GM23338 (cell line): ENCODE measurements at regions not wholly inside any gene's neighbourhood (a gene's known extent, or its start where the extent isn't known, plus 50 kb on each side); places are given as distances from the start of the nearest gene placed in this dataset.

ENCODE experiments used
- ATAC-seq: fragments of 200-7000 bp; cut with Tn5 transposase; 3 replicates; pipeline ENCODE4 v1.9.1; 2020
- DNase-seq: peaks from one replicate; pipeline ENCODE4 v3.0.0-alpha.2; 2015; ENCODE audit warnings: low spot score
- H2AFZ ChIP-seq: fragments of 200-600 bp; sonication (generic); 2 replicates; pipeline ENCODE4 v1.8.0; 2016; ENCODE audit warnings: antibody characterized with exemption, mild to moderate bottlenecking, moderate library complexity
- H3F3A ChIP-seq: fragments of 200-600 bp; sonication (generic); replicated peaks from 2 replicates; pipeline ENCODE4 v1.8.0; 2017; ENCODE audit warnings: antibody characterized with exemption, mixed run types, low read depth
- H3K27ac ChIP-seq: fragments of 200-600 bp; sonication (generic); 2 replicates; pipeline ENCODE4 v1.6.1; 2016; ENCODE audit warnings: low read depth
- H3K27me3 ChIP-seq: fragments of 200-600 bp; sonication (generic); 2 replicates; pipeline ENCODE4 v1.8.0; 2016; ENCODE audit warnings: mild to moderate bottlenecking, mixed run types, moderate library complexity; ENCODE audit not compliant: insufficient read depth
- H3K36me3 ChIP-seq: fragments of 200-600 bp; sonication (generic); 2 replicates; pipeline ENCODE4 v1.8.0; 2016; ENCODE audit warnings: mild to moderate bottlenecking; ENCODE audit not compliant: insufficient read depth
- H3K4me1 ChIP-seq: fragments of 200-600 bp; sonication (generic); 2 replicates; pipeline ENCODE4 v1.8.0; 2016; ENCODE audit warnings: mild to moderate bottlenecking, moderate library complexity; ENCODE audit not compliant: insufficient read depth
- H3K4me2 ChIP-seq: fragments of 200-600 bp; sonication (generic); 2 replicates; pipeline ENCODE4 v1.7.1; 2017; ENCODE audit warnings: mixed run types
- H3K4me3 ChIP-seq: fragments of 200-600 bp; sonication (generic); 2 replicates; pipeline ENCODE4 v1.6.1; 2016; ENCODE audit warnings: mixed run types
- H3K79me2 ChIP-seq: fragments of 200-600 bp; sonication (generic); replicated peaks from 2 replicates; pipeline ENCODE4 v1.8.0; 2017; ENCODE audit warnings: mild to moderate bottlenecking; ENCODE audit not compliant: insufficient read depth
- H3K9me2 ChIP-seq: fragments of 200-600 bp; sonication (generic); 2 replicates; pipeline ENCODE4 v1.8.0; 2017; ENCODE audit not compliant: insufficient read depth
- H4K20me1 ChIP-seq: fragments of 200-600 bp; sonication (generic); replicated peaks from 2 replicates; pipeline ENCODE4 v1.8.0; 2017; ENCODE audit warnings: mild to moderate bottlenecking; ENCODE audit not compliant: insufficient read depth
- H3K27ac Mint-ChIP-seq: 2 replicates; pipeline ENCODE4 v1.8.0; 2020; ENCODE audit warnings: inconsistent platforms, mild to moderate bottlenecking, moderate library complexity, mixed read lengths
- H3K27me3 Mint-ChIP-seq: 3 replicates; pipeline ENCODE4 v1.8.0; 2022; ENCODE audit warnings: low read depth, mild to moderate bottlenecking, moderate library complexity, mixed read lengths, inconsistent platforms; ENCODE audit not compliant: insufficient read depth, poor library complexity
- H3K36me3 Mint-ChIP-seq: 3 replicates; pipeline ENCODE4 v1.8.0; 2021; ENCODE audit warnings: low read depth, mild to moderate bottlenecking, inconsistent platforms, moderate library complexity, mixed read lengths
- H3K4me1 Mint-ChIP-seq: 3 replicates; pipeline ENCODE4 v1.8.0; 2020; ENCODE audit warnings: mild to moderate bottlenecking, inconsistent platforms, mixed read lengths
- H3K4me3 Mint-ChIP-seq: 3 replicates; pipeline ENCODE4 v1.8.0; 2021; ENCODE audit warnings: moderate library complexity, mild to moderate bottlenecking, inconsistent platforms, mixed read lengths
- H3K9me3 Mint-ChIP-seq: 3 replicates; pipeline ENCODE4 v1.8.0; 2020; ENCODE audit warnings: moderate library complexity, mild to moderate bottlenecking, inconsistent platforms, mixed read lengths
- CREB1 ChIP-seq: fragments of 250-450 bp; sonication (Bioruptor Pico); IDR thresholded peaks from 2 replicates; pipeline ENCODE4 v1.5.0; 2020; ENCODE audit warnings: low read depth, mild to moderate bottlenecking, moderate library complexity
- ETS1 ChIP-seq: IDR thresholded peaks from 2 replicates; pipeline ENCODE4 v1.6.1; 2016; ENCODE audit warnings: antibody characterized with exemption
- EZH2phosphoT487 ChIP-seq: fragments of 200-600 bp; sonication (generic); IDR thresholded peaks from one replicate; pipeline ENCODE4 v1.8.1; 2018; ENCODE audit warnings: antibody characterized with exemption; ENCODE audit not compliant: unreplicated experiment
- JUNB ChIP-seq: IDR thresholded peaks from one replicate; pipeline ENCODE4 v1.6.1; 2016; ENCODE audit warnings: antibody characterized with exemption; ENCODE audit not compliant: unreplicated experiment
- POLR2AphosphoS5 ChIP-seq: IDR thresholded peaks from 2 replicates; pipeline ENCODE4 v1.6.1; 2016; ENCODE audit warnings: antibody characterized with exemption, low read depth
- REST ChIP-seq: IDR thresholded peaks from one replicate; pipeline ENCODE4 v1.6.1; 2018; ENCODE audit warnings: antibody characterized with exemption; ENCODE audit not compliant: unreplicated experiment
- ZNF114 ChIP-seq: fragments of 250-450 bp; sonication (Bioruptor Pico); IDR thresholded peaks from 2 replicates; pipeline ENCODE4 v1.5.0; 2020; ENCODE audit warnings: mild to moderate bottlenecking, moderate library complexity
- ZNF331 ChIP-seq: fragments of 250-450 bp; sonication (Bioruptor Pico); IDR thresholded peaks from 2 replicates; pipeline ENCODE4 v1.5.0; 2020; ENCODE audit warnings: low read depth, mild to moderate bottlenecking, moderate library complexity
- ZNF462 ChIP-seq: fragments of 250-450 bp; sonication (Bioruptor Pico); IDR thresholded peaks from 2 replicates; pipeline ENCODE4 v1.5.0; 2020; ENCODE audit warnings: mild to moderate bottlenecking, moderate library complexity

GRCh38 chrY:21454133-21454532, 57.0 kb upstream of the RBMY1B start (continued):
- TF ChIP-seq ZNF462 (CRISPR knock-in tag): no peak

GRCh38 chrY:21459648-21460047, 51.5 kb upstream of the RBMY1B start:
- Mint-ChIP-seq H3K9me3 (peaks cover 70% of the 10 kb centered on the region), H3K27ac (no peak overlapping the region), H3K27me3 (no peaks in the 10 kb centered on the region), H3K4me3 (no peak overlapping the region), H3K4me1 (no peaks in the 10 kb centered on the region), H3K36me3 (no peaks in the 10 kb centered on the region; the same call in 2 of the 3 replicates)
- no peak for TF ChIP-seq CREB1 (CRISPR knock-in tag)
- no peak for TF ChIP-seq POLR2AphosphoS5
- TF ChIP-seq ZNF114 (CRISPR knock-in tag): no peak
- TF ChIP-seq REST: no peak
- TF ChIP-seq EZH2phosphoT487: no peak
- no peak for TF ChIP-seq ZNF331 (CRISPR knock-in tag)
- no peak for TF ChIP-seq ETS1
- TF ChIP-seq JUNB: no peak
- no peaks in the 10 kb centered on the region for H3K9me2 ChIP-seq
- H3K79me2 ChIP-seq: no peaks in the 10 kb centered on the region
- no peaks in the 10 kb centered on the region for H3F3A ChIP-seq
- H3K27me3 ChIP-seq: no peaks in the 10 kb centered on the region
- no peak overlapping the region for H3K4me2 ChIP-seq
- H2AFZ ChIP-seq: no peak overlapping the region
- no peak overlapping the region for H3K27ac ChIP-seq
- H3K4me1 ChIP-seq: no peaks in the 10 kb centered on the region
- H4K20me1 ChIP-seq: no peaks in the 10 kb centered on the region
- no peak overlapping the region for H3K4me3 ChIP-seq
- H3K36me3 ChIP-seq: no peaks in the 10 kb centered on the region
- ATAC-seq (no peak), DNase-seq (no peak)
